Mesothelial cell of epicardium (in vitro differentiated cells): ENCODE measurements at regions not wholly inside any gene's neighbourhood (a gene's known extent, or its start where the extent isn't known, plus 50 kb on each side); places are given as distances from the start of the nearest gene placed in this dataset.

Experiments
- DNase-seq, 2 experiments: peaks; one replicate each; pipeline ENCODE4 v3.0.0; 2021; ENCODE audit warnings: low spot score in 2 of 2; ENCODE audit not compliant: unreplicated experiment in 2 of 2
- H3K27ac Mint-ChIP-seq: 2 replicates; pipeline ENCODE4 v1.8.0; 2021; ENCODE audit warnings: mixed read lengths
- H3K27me3 Mint-ChIP-seq: 2 replicates; pipeline ENCODE4 v1.8.0; 2021; ENCODE audit warnings: low read depth, mixed read lengths
- H3K36me3 Mint-ChIP-seq: 2 replicates; pipeline ENCODE4 v1.8.0; 2021; ENCODE audit warnings: mixed read lengths
- H3K4me1 Mint-ChIP-seq: 2 replicates; pipeline ENCODE4 v1.8.0; 2021; ENCODE audit warnings: mixed read lengths
- H3K4me3 Mint-ChIP-seq: 2 replicates; pipeline ENCODE4 v1.8.0; 2021; ENCODE audit warnings: mild to moderate bottlenecking, moderate library complexity, mixed read lengths
- H3K9me3 Mint-ChIP-seq: 2 replicates; pipeline ENCODE4 v1.8.0; 2021; ENCODE audit warnings: mixed read lengths
- TF ChIP-seq, protein P1 (sequence below): fragments of 200-600 bp; sonication (generic); IDR thresholded peaks from one replicate; pipeline ENCODE4 v1.5.0; 2021; ENCODE audit warnings: antibody characterized with exemption; ENCODE audit not compliant: unreplicated experiment

GRCh38 chr2:204138206-204138605 is 201.6 kb downstream of the ICOS start:
- H3K9me3 Mint-ChIP-seq: no peaks in the 10 kb centered on the region
- TF ChIP-seq, protein P1, sequence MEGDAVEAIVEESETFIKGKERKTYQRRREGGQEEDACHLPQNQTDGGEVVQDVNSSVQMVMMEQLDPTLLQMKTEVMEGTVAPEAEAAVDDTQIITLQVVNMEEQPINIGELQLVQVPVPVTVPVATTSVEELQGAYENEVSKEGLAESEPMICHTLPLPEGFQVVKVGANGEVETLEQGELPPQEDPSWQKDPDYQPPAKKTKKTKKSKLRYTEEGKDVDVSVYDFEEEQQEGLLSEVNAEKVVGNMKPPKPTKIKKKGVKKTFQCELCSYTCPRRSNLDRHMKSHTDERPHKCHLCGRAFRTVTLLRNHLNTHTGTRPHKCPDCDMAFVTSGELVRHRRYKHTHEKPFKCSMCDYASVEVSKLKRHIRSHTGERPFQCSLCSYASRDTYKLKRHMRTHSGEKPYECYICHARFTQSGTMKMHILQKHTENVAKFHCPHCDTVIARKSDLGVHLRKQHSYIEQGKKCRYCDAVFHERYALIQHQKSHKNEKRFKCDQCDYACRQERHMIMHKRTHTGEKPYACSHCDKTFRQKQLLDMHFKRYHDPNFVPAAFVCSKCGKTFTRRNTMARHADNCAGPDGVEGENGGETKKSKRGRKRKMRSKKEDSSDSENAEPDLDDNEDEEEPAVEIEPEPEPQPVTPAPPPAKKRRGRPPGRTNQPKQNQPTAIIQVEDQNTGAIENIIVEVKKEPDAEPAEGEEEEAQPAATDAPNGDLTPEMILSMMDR: no peak
- no peaks in the 10 kb centered on the region for H3K27me3 Mint-ChIP-seq
- no peaks in the 10 kb centered on the region for H3K36me3 Mint-ChIP-seq
- H3K4me3 Mint-ChIP-seq: no peak overlapping the region
- no peaks in the 10 kb centered on the region for H3K4me1 Mint-ChIP-seq
- H3K27ac Mint-ChIP-seq: no peak overlapping the region
- no peak for DNase-seq

GRCh38 chr2:204140246-204140645 is 203.7 kb downstream of the ICOS start:
- TF ChIP-seq, protein P1: no peak
- Mint-ChIP-seq H3K27ac (no peak overlapping the region), H3K27me3 (no peaks in the 10 kb centered on the region), H3K9me3 (no peaks in the 10 kb centered on the region), H3K4me1 (peaks cover 4% of the 10 kb centered on the region), H3K36me3 (no peaks in the 10 kb centered on the region), H3K4me3 (no peak overlapping the region)
- no peak for DNase-seq

DNA sequence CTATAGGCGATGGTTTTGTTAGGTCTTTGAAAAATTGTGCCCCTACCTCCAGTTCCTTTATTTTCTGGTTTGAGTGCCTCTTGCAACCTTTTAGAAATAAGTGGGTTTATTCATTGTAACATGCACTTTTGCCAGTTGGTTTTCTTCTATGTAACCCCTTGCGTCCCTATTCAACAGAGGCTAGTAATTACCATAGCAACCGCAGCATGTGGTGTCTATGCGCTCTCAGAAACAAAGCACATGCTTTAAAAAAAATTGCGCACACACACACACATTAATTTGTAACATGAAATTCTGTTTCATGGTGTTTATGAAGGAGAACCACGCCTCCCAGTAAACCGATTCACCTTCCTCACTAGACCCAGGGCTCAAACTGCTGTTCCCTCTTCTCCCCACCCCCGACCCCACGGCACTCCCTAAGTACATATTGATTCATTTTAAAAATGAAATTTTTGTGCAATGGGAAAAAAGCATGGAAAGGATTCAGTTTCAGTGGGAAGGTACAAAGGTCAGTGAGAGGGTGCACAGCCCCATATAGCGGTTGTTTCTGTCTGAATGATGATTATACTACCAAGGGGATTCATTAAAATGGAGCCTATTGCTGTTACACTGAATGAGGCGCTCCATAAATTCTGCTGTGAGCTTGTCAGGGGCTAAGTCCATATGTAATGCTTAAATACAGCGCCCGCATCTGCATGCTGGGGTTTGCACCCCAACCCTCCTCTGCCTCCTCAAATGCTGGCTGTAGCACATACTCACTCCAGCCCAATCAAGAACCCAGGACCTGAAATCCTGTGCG is 206.9 kb downstream of the ICOS start:
- Mint-ChIP-seq H3K4me3 (no peak overlapping the region), H3K4me1 (peaks cover 17% of the 10 kb centered on the region), H3K27ac (no peak overlapping the region), H3K36me3 (no peaks in the 10 kb centered on the region), H3K9me3 (peaks cover 4% of the 10 kb centered on the region), H3K27me3 (no peaks in the 10 kb centered on the region)
- TF ChIP-seq, protein P1: no peak
- no peak for DNase-seq

- peaks cover 12% of the 10 kb centered on the region for H3K9me3 Mint-ChIP-seq
- no peak overlapping the region for H3K27ac Mint-ChIP-seq
- no peak overlapping the region for H3K4me3 Mint-ChIP-seq
- TF ChIP-seq, protein P1: no peak
- peaks cover 17% of the 10 kb centered on the region for H3K4me1 Mint-ChIP-seq
- H3K27me3 Mint-ChIP-seq: no peaks in the 10 kb centered on the region
- H3K36me3 Mint-ChIP-seq: no peaks in the 10 kb centered on the region
- no peak for DNase-seq
Observed at GRCh38 chr2:204144492-204144891, 207.9 kb downstream of the ICOS start.

DNA sequence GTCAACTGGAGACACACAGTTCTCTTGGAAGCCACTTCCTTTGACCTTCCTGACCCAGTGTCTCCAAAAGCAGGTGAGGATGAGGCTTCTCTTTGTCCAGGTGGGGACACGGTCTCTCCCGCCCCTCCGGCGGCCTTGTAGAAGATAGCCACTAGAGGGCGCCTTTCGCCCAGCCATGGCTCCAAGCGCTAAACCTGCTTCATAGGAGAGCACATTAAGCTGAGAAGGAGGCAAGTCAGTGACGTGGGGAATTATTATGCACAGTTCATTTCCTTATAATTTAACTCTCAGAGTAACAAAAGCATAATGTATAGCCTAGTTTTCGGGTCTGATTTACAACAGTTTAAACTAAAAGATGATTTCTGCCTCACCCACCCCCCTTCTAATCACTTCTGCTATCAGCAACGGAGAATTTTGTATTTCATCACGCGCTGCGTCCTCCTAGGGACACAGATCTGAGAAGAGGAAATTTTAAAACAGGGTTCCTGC is 208.7 kb downstream of the ICOS start:
- H3K9me3 Mint-ChIP-seq: peaks cover 12% of the 10 kb centered on the region
- DNase-seq: peak; percentile 48 to 86
- peak overlapping the region; percentile 73 for H3K4me3 Mint-ChIP-seq

More for the DNA sequence above, 208.7 kb downstream of the ICOS start:
- H3K27me3 Mint-ChIP-seq: no peaks in the 10 kb centered on the region
- H3K36me3 Mint-ChIP-seq: no peaks in the 10 kb centered on the region
- peaks cover 17% of the 10 kb centered on the region for H3K4me1 Mint-ChIP-seq
- H3K27ac Mint-ChIP-seq: peak overlapping the region; percentile 69
- TF ChIP-seq, protein P1: peak; percentile 87
